ENCODE measurements at regions not wholly inside any gene's neighbourhood (a gene's known extent, or its start where the extent isn't known, plus 50 kb on each side); places are given as distances from the start of the nearest gene placed in this dataset.

DNA sequence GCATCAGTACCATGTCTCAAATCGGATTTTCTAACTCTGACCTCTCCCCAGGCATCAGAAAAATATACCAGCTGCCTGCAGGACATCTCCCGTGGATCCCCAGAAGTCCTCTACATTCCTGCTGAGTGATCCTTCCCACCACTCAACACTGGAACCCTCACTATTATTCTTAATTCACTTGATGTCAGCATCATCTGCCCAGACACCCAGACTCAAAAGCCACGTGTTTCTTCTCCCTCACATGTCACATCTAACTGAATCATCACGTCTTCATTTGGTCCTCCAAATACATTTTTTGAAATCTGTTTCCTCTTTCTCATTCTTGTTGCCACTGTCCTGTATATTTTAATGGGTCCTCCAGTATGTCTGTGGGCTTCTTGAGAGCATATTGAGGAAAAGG is 218.6 kb downstream of the HRH4 start:
- H3K9me3 Mint-ChIP-seq: peaks cover 6% of the 10 kb centered on the region
- no peak overlapping the region for H3K27ac Mint-ChIP-seq
- POLR2A ChIA-PET: no interaction called here
- DNase-seq (ENCODE audit: low spot score) (no peak), ATAC-seq (no peak)
- no peaks in the 10 kb centered on the region for H3K36me3 Mint-ChIP-seq
- no peaks in the 10 kb centered on the region; the same call in 1 of the 2 replicates for H3K27me3 Mint-ChIP-seq (ENCODE audit: low read depth)
- no peak for TF ChIP-seq CREM (CRISPR knock-in tag; IDR thresholded peaks at IDR 0.05)
- no peak for TF ChIP-seq TP53 (CRISPR knock-in tag; IDR thresholded peaks at IDR 0.05)
- no peak for TF ChIP-seq GTF2I (CRISPR knock-in tag; conservative IDR thresholded peaks at IDR 0.05)
- TF ChIP-seq TEAD1 (CRISPR knock-in tag; IDR thresholded peaks at IDR 0.05): no peak
- TF ChIP-seq, protein P1, sequence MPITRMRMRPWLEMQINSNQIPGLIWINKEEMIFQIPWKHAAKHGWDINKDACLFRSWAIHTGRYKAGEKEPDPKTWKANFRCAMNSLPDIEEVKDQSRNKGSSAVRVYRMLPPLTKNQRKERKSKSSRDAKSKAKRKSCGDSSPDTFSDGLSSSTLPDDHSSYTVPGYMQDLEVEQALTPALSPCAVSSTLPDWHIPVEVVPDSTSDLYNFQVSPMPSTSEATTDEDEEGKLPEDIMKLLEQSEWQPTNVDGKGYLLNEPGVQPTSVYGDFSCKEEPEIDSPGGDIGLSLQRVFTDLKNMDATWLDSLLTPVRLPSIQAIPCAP (CRISPR knock-in tag; IDR thresholded peaks at IDR 0.05): no peak
- TF ChIP-seq USF1 (CRISPR knock-in tag; IDR thresholded peaks at IDR 0.05): no peak
- TF ChIP-seq PREB (CRISPR knock-in tag; IDR thresholded peaks at IDR 0.05; ENCODE audit: borderline replicate concordance): no peak
- no peak for TF ChIP-seq RORB (CRISPR knock-in tag; IDR thresholded peaks at IDR 0.05)
- TF ChIP-seq FOXJ3 (CRISPR knock-in tag; IDR thresholded peaks at IDR 0.05; ENCODE audit: borderline replicate concordance): no peak
- no peak for TF ChIP-seq CBFB (CRISPR knock-in tag; IDR thresholded peaks at IDR 0.05; ENCODE audit: low read depth)
- no peak for TF ChIP-seq IRF2 (CRISPR knock-in tag; IDR thresholded peaks at IDR 0.05; ENCODE audit: borderline replicate concordance, low read depth)
- TF ChIP-seq FOXP4 (CRISPR knock-in tag; IDR thresholded peaks at IDR 0.05): no peak
- no peak for TF ChIP-seq AR (CRISPR knock-in tag; IDR thresholded peaks at IDR 0.05)
- TF ChIP-seq ZNF512 (CRISPR knock-in tag; IDR thresholded peaks at IDR 0.05; ENCODE audit: borderline replicate concordance): no peak
- TF ChIP-seq NFYB (CRISPR knock-in tag; conservative IDR thresholded peaks at IDR 0.05; ENCODE audit: low read depth): no peak
- TF ChIP-seq, protein P2, sequence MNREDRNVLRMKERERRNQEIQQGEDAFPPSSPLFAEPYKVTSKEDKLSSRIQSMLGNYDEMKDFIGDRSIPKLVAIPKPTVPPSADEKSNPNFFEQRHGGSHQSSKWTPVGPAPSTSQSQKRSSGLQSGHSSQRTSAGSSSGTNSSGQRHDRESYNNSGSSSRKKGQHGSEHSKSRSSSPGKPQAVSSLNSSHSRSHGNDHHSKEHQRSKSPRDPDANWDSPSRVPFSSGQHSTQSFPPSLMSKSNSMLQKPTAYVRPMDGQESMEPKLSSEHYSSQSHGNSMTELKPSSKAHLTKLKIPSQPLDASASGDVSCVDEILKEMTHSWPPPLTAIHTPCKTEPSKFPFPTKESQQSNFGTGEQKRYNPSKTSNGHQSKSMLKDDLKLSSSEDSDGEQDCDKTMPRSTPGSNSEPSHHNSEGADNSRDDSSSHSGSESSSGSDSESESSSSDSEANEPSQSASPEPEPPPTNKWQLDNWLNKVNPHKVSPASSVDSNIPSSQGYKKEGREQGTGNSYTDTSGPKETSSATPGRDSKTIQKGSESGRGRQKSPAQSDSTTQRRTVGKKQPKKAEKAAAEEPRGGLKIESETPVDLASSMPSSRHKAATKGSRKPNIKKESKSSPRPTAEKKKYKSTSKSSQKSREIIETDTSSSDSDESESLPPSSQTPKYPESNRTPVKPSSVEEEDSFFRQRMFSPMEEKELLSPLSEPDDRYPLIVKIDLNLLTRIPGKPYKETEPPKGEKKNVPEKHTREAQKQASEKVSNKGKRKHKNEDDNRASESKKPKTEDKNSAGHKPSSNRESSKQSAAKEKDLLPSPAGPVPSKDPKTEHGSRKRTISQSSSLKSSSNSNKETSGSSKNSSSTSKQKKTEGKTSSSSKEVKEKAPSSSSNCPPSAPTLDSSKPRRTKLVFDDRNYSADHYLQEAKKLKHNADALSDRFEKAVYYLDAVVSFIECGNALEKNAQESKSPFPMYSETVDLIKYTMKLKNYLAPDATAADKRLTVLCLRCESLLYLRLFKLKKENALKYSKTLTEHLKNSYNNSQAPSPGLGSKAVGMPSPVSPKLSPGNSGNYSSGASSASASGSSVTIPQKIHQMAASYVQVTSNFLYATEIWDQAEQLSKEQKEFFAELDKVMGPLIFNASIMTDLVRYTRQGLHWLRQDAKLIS (CRISPR knock-in tag; IDR thresholded peaks at IDR 0.05; ENCODE audit: borderline replicate concordance): no peak
- no peak for TF ChIP-seq SOX15 (CRISPR knock-in tag; IDR thresholded peaks at IDR 0.05)
- no peak for TF ChIP-seq TCF7 (CRISPR knock-in tag; IDR thresholded peaks at IDR 0.05; ENCODE audit: low read depth)
- TF ChIP-seq PRRX2 (CRISPR knock-in tag; IDR thresholded peaks at IDR 0.05): no peak
- CTCF ChIA-PET: no interaction called here
- H3K4me3 Mint-ChIP-seq: no peak overlapping the region
- peaks cover 3% of the 10 kb centered on the region; the same call in 1 of the 2 replicates for H3K4me1 Mint-ChIP-seq

Measured in WTC11 (cell line).